Bronchial epithelial cell (primary cell): ENCODE measurements at regions not wholly inside any gene's neighbourhood (a gene's known extent, or its start where the extent isn't known, plus 50 kb on each side); places are given as distances from the start of the nearest gene placed in this dataset.

ENCODE experiments used
- DNase-seq: peaks from one replicate; pipeline ENCODE4 v3.0.0-alpha.2; 2010; ENCODE audit warnings: low read depth
- FAIRE-seq: peaks from 2 replicates; lab custom pipeline; 2011; peaks lifted over from hg19 to GRCh38; lab: Jason Lieb, UNC
- H3K27me3 ChIP-seq: 2 replicates; pipeline ENCODE4 v1.5.1; 2011; ENCODE audit warnings: low read length; ENCODE audit not compliant: control insufficient read depth, insufficient read depth
- H3K36me3 ChIP-seq: 2 replicates; pipeline ENCODE4 v1.5.1; 2011; ENCODE audit warnings: low read length; ENCODE audit not compliant: control insufficient read depth, insufficient read depth
- H3K4me3 ChIP-seq: 2 replicates; pipeline ENCODE4 v1.5.1; 2011; ENCODE audit warnings: mild to moderate bottlenecking, low read depth, low read length, control low read depth
- TF ChIP-seq, protein P1 (sequence below): IDR thresholded peaks from 2 replicates; pipeline ENCODE4 v1.5.1; 2011; ENCODE audit warnings: mild to moderate bottlenecking, moderate library complexity, low read length, control low read depth, inconsistent platforms; ENCODE audit not compliant: insufficient read depth, severe bottlenecking

GRCh38 chr1:96481409-96481808, 240.2 kb upstream of the PTBP2 start:
- FAIRE-seq (no peak), DNase-seq (no peak)
- TF ChIP-seq, protein P1, sequence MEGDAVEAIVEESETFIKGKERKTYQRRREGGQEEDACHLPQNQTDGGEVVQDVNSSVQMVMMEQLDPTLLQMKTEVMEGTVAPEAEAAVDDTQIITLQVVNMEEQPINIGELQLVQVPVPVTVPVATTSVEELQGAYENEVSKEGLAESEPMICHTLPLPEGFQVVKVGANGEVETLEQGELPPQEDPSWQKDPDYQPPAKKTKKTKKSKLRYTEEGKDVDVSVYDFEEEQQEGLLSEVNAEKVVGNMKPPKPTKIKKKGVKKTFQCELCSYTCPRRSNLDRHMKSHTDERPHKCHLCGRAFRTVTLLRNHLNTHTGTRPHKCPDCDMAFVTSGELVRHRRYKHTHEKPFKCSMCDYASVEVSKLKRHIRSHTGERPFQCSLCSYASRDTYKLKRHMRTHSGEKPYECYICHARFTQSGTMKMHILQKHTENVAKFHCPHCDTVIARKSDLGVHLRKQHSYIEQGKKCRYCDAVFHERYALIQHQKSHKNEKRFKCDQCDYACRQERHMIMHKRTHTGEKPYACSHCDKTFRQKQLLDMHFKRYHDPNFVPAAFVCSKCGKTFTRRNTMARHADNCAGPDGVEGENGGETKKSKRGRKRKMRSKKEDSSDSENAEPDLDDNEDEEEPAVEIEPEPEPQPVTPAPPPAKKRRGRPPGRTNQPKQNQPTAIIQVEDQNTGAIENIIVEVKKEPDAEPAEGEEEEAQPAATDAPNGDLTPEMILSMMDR: no peak
- H3K27me3 ChIP-seq: no peaks in the 10 kb centered on the region
- H3K4me3 ChIP-seq: no peak overlapping the region
- no peaks in the 10 kb centered on the region for H3K36me3 ChIP-seq

DNA sequence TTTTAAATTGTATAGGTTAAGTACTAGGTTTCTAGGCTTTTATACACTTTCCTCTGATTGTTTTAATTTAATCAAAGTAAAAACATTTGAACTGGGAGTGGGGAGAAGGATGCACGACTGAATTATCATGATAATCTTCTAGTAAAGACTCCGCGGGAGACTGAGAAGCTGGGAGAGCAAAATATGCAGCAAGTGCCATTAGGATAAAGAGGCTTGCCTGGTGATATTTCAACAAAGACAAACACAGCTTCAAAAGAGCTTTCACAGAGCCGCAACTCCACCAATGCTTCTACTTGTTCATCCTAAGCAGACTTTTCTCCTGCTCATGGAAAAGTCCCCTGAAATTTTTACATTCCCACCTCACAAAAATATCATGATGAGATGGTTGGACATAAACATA, 239.0 kb upstream of the PTBP2 start:
- Histone ChIP-seq H3K27me3 (no peaks in the 10 kb centered on the region), H3K4me3 (no peak overlapping the region), H3K36me3 (no peaks in the 10 kb centered on the region)
- TF ChIP-seq, protein P1: no peak
- DNase-seq (no peak), FAIRE-seq (no peak)

- no peaks in the 10 kb centered on the region for H3K27me3 ChIP-seq
- DNase-seq (no peak), FAIRE-seq (no peak)
- TF ChIP-seq, protein P1: no peak
- H3K36me3 ChIP-seq: no peaks in the 10 kb centered on the region
- no peak overlapping the region for H3K4me3 ChIP-seq
Measured at GRCh38 chr1:96487394-96487793, 234.2 kb upstream of the PTBP2 start.

DNA sequence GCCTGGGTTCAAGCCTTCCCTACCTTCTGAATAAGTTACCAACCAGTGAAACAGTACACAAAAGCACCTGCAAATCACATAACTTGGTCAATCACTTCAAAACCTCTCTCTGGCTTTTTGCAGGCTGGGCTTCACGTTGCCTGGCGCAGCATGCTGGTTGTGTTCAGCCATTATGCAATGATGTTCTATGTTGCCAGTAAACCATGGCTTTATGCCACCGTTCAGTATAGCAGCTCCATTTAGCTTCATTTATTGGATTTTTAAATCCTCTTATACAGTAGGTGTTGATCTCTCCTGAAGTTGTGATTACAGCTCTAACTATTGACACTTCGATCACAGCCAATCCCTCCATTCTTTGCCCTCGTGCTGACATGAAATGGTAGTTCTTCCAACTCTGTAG, 233.6 kb upstream of the PTBP2 start:
- peak; percentile 40 for FAIRE-seq

DNA sequence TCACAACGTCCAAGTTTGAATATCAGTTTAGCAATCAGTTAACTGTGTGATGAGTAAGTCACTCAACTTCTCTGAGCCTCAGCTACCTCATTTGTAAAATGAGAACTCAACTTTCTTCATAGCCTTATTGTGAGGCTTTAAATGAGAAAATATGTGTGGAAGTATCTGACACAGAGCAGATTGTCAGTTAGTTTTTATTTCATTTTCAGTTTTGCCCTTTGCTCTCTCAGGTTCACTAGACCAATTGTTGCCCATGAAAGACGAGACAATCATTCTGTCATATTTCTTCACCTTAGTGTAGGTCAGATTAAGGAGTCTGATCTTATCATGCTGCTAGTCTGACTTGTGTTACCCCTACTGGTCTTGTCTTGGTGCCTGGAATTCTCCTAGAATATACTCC, 232.8 kb upstream of the PTBP2 start:
- H3K4me3 ChIP-seq: no peak overlapping the region
- H3K27me3 ChIP-seq: no peaks in the 10 kb centered on the region
- no peak for FAIRE-seq
- no peaks in the 10 kb centered on the region for H3K36me3 ChIP-seq
- DNase-seq: no peak
- TF ChIP-seq, protein P1: no peak

More for the DNA sequence above, 233.6 kb upstream of the PTBP2 start:
- H3K4me3 ChIP-seq: no peak overlapping the region
- DNase-seq: no peak
- no peaks in the 10 kb centered on the region for H3K27me3 ChIP-seq
- H3K36me3 ChIP-seq: no peaks in the 10 kb centered on the region
- TF ChIP-seq, protein P1: no peak

DNA sequence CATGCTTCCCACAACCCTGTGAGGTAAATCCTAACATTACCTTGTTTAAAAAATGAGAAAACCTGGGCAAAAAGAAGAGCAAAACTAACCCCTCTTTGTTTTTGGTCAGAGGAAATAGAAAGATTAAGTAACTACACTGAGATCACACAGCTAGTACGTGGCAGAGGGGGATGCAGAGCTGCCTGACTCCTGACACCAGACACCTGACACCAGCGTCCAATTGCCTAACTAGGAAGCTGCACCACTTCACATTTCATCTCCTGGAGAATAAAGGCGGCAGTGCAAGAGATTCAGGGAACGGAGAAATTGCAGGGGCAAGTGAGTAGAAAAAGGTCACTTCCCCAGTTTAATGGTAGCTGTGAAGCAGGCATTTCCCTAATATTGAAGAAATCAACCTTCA, 229.3 kb upstream of the PTBP2 start:
- no peak for DNase-seq
- FAIRE-seq: no peak
- no peaks in the 10 kb centered on the region for H3K27me3 ChIP-seq
- TF ChIP-seq, protein P1: no peak
- no peak overlapping the region for H3K4me3 ChIP-seq
- H3K36me3 ChIP-seq: no peaks in the 10 kb centered on the region
